RWPE1 (cell line): ENCODE measurements at regions not wholly inside any gene's neighbourhood (a gene's known extent, or its start where the extent isn't known, plus 50 kb on each side); places are given as distances from the start of the nearest gene placed in this dataset.

ENCODE experiments used
- CTCF ChIA-PET: fragments of 350-600 bp; sonication (Branson Sonifier 250); formaldehyde crosslinking; extraction: SDS; loops from one replicate; lab custom pipeline; 2021; lab: Yijun Ruan, JAX
- POLR2A ChIA-PET: fragments of 400-600 bp; formaldehyde crosslinking; extraction: SDS; loops from one replicate; lab custom pipeline; 2020; ENCODE audit warnings: antibody characterized with exemption; ENCODE audit not compliant: low non-redundant PET; lab: Yijun Ruan, JAX
- DNase-seq: peaks from one replicate; pipeline ENCODE4 v3.0.0; 2012; ENCODE audit warnings: low spot score
- H3K27ac ChIP-seq: fragments of 450-650 bp; 2 replicates; pipeline ENCODE4 v1.5.1; 2017
- TF ChIP-seq, protein P1 (sequence below): fragments of 450-650 bp; conservative IDR thresholded peaks from 2 replicates; pipeline ENCODE4 v1.5.1; 2017; ENCODE audit warnings: low read depth, mild to moderate bottlenecking

DNA sequence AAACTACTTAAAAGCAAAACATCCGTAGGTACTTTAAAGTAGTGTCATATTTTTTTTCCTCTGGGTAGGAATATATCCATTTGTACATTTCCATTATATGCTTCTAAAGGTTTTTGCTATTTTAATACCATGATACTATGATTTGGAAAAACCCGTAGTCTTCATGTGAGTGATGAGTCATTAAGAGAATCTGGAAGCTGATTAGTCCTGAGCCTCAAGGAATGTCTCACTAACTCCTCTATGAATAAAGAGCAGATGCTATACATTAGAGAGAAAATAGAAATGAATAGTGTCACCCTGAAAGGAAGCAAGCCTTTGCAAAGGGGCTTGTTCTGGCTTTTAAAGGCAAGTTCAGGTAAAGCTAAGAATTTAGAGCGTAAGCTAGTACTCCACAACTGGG lies 432.1 kb downstream of the CCDC91 start:
- peak; percentile 9 for DNase-seq
- TF ChIP-seq, protein P1, sequence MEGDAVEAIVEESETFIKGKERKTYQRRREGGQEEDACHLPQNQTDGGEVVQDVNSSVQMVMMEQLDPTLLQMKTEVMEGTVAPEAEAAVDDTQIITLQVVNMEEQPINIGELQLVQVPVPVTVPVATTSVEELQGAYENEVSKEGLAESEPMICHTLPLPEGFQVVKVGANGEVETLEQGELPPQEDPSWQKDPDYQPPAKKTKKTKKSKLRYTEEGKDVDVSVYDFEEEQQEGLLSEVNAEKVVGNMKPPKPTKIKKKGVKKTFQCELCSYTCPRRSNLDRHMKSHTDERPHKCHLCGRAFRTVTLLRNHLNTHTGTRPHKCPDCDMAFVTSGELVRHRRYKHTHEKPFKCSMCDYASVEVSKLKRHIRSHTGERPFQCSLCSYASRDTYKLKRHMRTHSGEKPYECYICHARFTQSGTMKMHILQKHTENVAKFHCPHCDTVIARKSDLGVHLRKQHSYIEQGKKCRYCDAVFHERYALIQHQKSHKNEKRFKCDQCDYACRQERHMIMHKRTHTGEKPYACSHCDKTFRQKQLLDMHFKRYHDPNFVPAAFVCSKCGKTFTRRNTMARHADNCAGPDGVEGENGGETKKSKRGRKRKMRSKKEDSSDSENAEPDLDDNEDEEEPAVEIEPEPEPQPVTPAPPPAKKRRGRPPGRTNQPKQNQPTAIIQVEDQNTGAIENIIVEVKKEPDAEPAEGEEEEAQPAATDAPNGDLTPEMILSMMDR = no peak
- CTCF ChIA-PET = no interaction called here
- no peak overlapping the region for H3K27ac ChIP-seq
- POLR2A ChIA-PET = no interaction called here

DNA sequence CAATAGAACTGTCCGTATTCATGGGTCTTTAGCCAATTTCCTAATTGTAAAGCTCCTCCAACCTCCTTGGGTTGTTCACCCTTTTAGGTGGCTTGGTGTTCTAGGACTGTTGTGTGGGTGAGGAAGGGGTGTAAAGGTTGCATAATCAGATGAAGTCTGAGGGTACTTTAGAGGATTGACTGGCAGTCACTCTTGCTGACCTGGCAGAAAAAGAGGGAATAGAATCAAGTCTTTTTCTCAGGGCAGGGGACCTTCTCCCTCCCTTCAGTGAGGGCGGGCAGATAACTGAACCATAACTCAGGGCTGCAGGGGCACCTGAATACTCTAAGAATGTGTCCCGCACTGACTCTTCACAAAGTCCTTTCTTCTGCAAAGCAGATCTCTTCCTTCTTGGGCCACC lies 436.2 kb downstream of the CCDC91 start:
- TF ChIP-seq, protein P1 = no peak
- POLR2A ChIA-PET = no interaction called here
- no peak for DNase-seq
- CTCF ChIA-PET = no interaction called here
- H3K27ac ChIP-seq = no peak overlapping the region

GRCh38 chr12:28629691-28630090 lies 439.4 kb downstream of the CCDC91 start:
- TF ChIP-seq, protein P1 = no peak
- DNase-seq = no peak
- ChIA-PET CTCF (interaction anchor here (0.6 kb wide), 1 partner anchor 364 kb away, joined by 6 read pairs; no protein-coding TSS in a partner anchor), POLR2A (no interaction called here)
- H3K27ac ChIP-seq = no peak overlapping the region

- DNase-seq = no peak
- POLR2A ChIA-PET = no interaction called here
- CTCF ChIA-PET = no interaction called here
Measured at GRCh38 chr12:28631831-28632230, 441.6 kb downstream of the CCDC91 start.

GRCh38 chr12:28640519-28640918 lies 450.3 kb downstream of the CCDC91 start:
- TF ChIP-seq, protein P1 = no peak
- no peak overlapping the region for H3K27ac ChIP-seq
- CTCF ChIA-PET = interaction anchor here (0.6 kb wide), 1 partner anchor 1114 kb away, joined by 3 read pairs; no protein-coding TSS in a partner anchor
- POLR2A ChIA-PET = no interaction called here
- DNase-seq = no peak

More at GRCh38 chr12:28631831-28632230, 441.6 kb downstream of the CCDC91 start:
- no peak overlapping the region for H3K27ac ChIP-seq
- TF ChIP-seq, protein P1 = no peak

GRCh38 chr12:28645436-28645835 lies 455.2 kb downstream of the CCDC91 start:
- TF ChIP-seq, protein P1 = no peak
- H3K27ac ChIP-seq = no peak overlapping the region

More at GRCh38 chr12:28645436-28645835, 455.2 kb downstream of the CCDC91 start:
- DNase-seq = no peak
- ChIA-PET CTCF (interaction anchor here (0.6 kb wide), 1 partner anchor 210 kb away, joined by 4 read pairs; no protein-coding TSS in a partner anchor), POLR2A (no interaction called here)
